Skeletal muscle satellite cell (primary cell): ENCODE measurements at regions not wholly inside any gene's neighbourhood (a gene's known extent, or its start where the extent isn't known, plus 50 kb on each side); places are given as distances from the start of the nearest gene placed in this dataset.

ENCODE experiments used
- H3K27me3 ChIP-seq: 2 replicates; pipeline ENCODE4 v1.7.0; 2013; ENCODE audit warnings: low read length; ENCODE audit not compliant: control insufficient read depth, insufficient read depth
- H3K36me3 ChIP-seq: 2 replicates; pipeline ENCODE4 v1.7.0; 2013; ENCODE audit warnings: mild to moderate bottlenecking, control low read depth, low read length; ENCODE audit not compliant: insufficient read depth
- H3K4me1 ChIP-seq: 2 replicates; pipeline ENCODE4 v1.7.0; 2013; ENCODE audit warnings: low read length; ENCODE audit not compliant: control insufficient read depth, insufficient read depth
- H3K4me2 ChIP-seq: 2 replicates; pipeline ENCODE4 v1.7.0; 2013; ENCODE audit warnings: mild to moderate bottlenecking, low read length
- H3K4me3 ChIP-seq: 2 replicates; pipeline ENCODE4 v1.7.0; 2013; ENCODE audit warnings: low read length
- H3K9ac ChIP-seq: 2 replicates; pipeline ENCODE4 v1.7.0; 2013; ENCODE audit warnings: mild to moderate bottlenecking, low read depth, low read length, moderate library complexity
- H3K9me3 ChIP-seq: replicated peaks from 2 replicates; pipeline ENCODE4 v1.7.0; 2013; ENCODE audit warnings: mild to moderate bottlenecking, control low read depth, low read length

- Histone ChIP-seq H3K27me3 (no peaks in the 10 kb centered on the region), H3K4me3 (no peak overlapping the region), H3K4me1 (no peaks in the 10 kb centered on the region), H3K9me3 (no peaks in the 10 kb centered on the region), H3K9ac (no peak overlapping the region), H3K4me2 (no peak overlapping the region), H3K36me3 (no peaks in the 10 kb centered on the region)
Observed at GRCh38 chr6:134866563-134866962, 83.3 kb downstream of the ALDH8A1 start.

- Histone ChIP-seq H3K4me1 (no peaks in the 10 kb centered on the region), H3K27me3 (no peaks in the 10 kb centered on the region), H3K36me3 (no peaks in the 10 kb centered on the region), H3K4me2 (no peak overlapping the region), H3K9me3 (no peaks in the 10 kb centered on the region), H3K9ac (no peak overlapping the region), H3K4me3 (no peak overlapping the region)
Observed at GRCh38 chr6:134864558-134864957, 85.3 kb downstream of the ALDH8A1 start.

- Histone ChIP-seq H3K36me3 (no peaks in the 10 kb centered on the region), H3K4me1 (no peaks in the 10 kb centered on the region), H3K4me2 (no peak overlapping the region), H3K27me3 (no peaks in the 10 kb centered on the region), H3K4me3 (no peak overlapping the region), H3K9me3 (no peaks in the 10 kb centered on the region), H3K9ac (no peak overlapping the region)
Observed at GRCh38 chr6:134863763-134864510, 86.0 kb downstream of the ALDH8A1 start.

- H3K4me2 ChIP-seq = no peak overlapping the region
- peaks cover 13% of the 10 kb centered on the region for H3K4me1 ChIP-seq
- no peak overlapping the region for H3K4me3 ChIP-seq
- no peak overlapping the region for H3K9ac ChIP-seq
- H3K9me3 ChIP-seq = no peaks in the 10 kb centered on the region
- no peaks in the 10 kb centered on the region for H3K36me3 ChIP-seq
- no peaks in the 10 kb centered on the region for H3K27me3 ChIP-seq
Observed at GRCh38 chr6:134854366-134854765, 95.5 kb downstream of the ALDH8A1 start.

- no peak overlapping the region for H3K9ac ChIP-seq
- H3K4me1 ChIP-seq = peaks cover 13% of the 10 kb centered on the region
- peak overlapping the region; percentile 7 for H3K4me2 ChIP-seq
- no peaks in the 10 kb centered on the region for H3K9me3 ChIP-seq
- no peak overlapping the region for H3K4me3 ChIP-seq
- no peaks in the 10 kb centered on the region for H3K27me3 ChIP-seq
- no peaks in the 10 kb centered on the region for H3K36me3 ChIP-seq
Observed at GRCh38 chr6:134853111-134854055, 96.5 kb downstream of the ALDH8A1 start.

- Histone ChIP-seq H3K4me2 (no peak overlapping the region), H3K4me1 (peaks cover 13% of the 10 kb centered on the region), H3K36me3 (no peaks in the 10 kb centered on the region), H3K4me3 (no peak overlapping the region), H3K9me3 (no peaks in the 10 kb centered on the region), H3K9ac (no peak overlapping the region), H3K27me3 (peaks cover 5% of the 10 kb centered on the region)
Observed at GRCh38 chr6:134851548-134851947, 98.4 kb downstream of the ALDH8A1 start.

- no peaks in the 10 kb centered on the region for H3K36me3 ChIP-seq
Observed at GRCh38 chr6:134850721-134851305, 99.1 kb downstream of the ALDH8A1 start.

GRCh38 chr6:134849920-134850447, 99.9 kb downstream of the ALDH8A1 start:
- H3K36me3 ChIP-seq = no peaks in the 10 kb centered on the region
- no peak overlapping the region for H3K4me3 ChIP-seq
- peaks cover 13% of the 10 kb centered on the region for H3K4me1 ChIP-seq
- H3K4me2 ChIP-seq = no peak overlapping the region
- H3K27me3 ChIP-seq = peaks cover 5% of the 10 kb centered on the region
- no peaks in the 10 kb centered on the region for H3K9me3 ChIP-seq
- no peak overlapping the region for H3K9ac ChIP-seq

More at GRCh38 chr6:134850721-134851305, 99.1 kb downstream of the ALDH8A1 start:
- H3K4me1 ChIP-seq = peaks cover 13% of the 10 kb centered on the region
- H3K4me2 ChIP-seq = no peak overlapping the region
- no peaks in the 10 kb centered on the region for H3K9me3 ChIP-seq
- H3K4me3 ChIP-seq = no peak overlapping the region
- H3K27me3 ChIP-seq = peaks cover 5% of the 10 kb centered on the region
- H3K9ac ChIP-seq = no peak overlapping the region

- Histone ChIP-seq H3K4me1 (peaks cover 5% of the 10 kb centered on the region), H3K4me2 (no peak overlapping the region), H3K4me3 (no peak overlapping the region), H3K9ac (no peak overlapping the region), H3K9me3 (no peaks in the 10 kb centered on the region), H3K27me3 (peaks cover 5% of the 10 kb centered on the region), H3K36me3 (no peaks in the 10 kb centered on the region)
Observed at GRCh38 chr6:134848076-134848475, 101.8 kb downstream of the ALDH8A1 start.

GRCh38 chr6:134846865-134847264, 103.0 kb downstream of the ALDH8A1 start:
- Histone ChIP-seq H3K4me1 (no peaks in the 10 kb centered on the region), H3K36me3 (no peaks in the 10 kb centered on the region), H3K4me2 (no peak overlapping the region), H3K27me3 (peaks cover 5% of the 10 kb centered on the region), H3K9me3 (no peaks in the 10 kb centered on the region), H3K9ac (no peak overlapping the region), H3K4me3 (no peak overlapping the region)

GRCh38 chr6:134846031-134846430, 103.9 kb downstream of the ALDH8A1 start:
- Histone ChIP-seq H3K4me1 (no peaks in the 10 kb centered on the region), H3K27me3 (peaks cover 5% of the 10 kb centered on the region), H3K4me3 (no peak overlapping the region), H3K9me3 (no peaks in the 10 kb centered on the region), H3K4me2 (no peak overlapping the region), H3K36me3 (no peaks in the 10 kb centered on the region), H3K9ac (no peak overlapping the region)
